ENCODE measurements at regions not wholly inside any gene's neighbourhood (a gene's known extent, or its start where the extent isn't known, plus 50 kb on each side); places are given as distances from the start of the nearest gene placed in this dataset.

- TF ChIP-seq, protein P1, sequence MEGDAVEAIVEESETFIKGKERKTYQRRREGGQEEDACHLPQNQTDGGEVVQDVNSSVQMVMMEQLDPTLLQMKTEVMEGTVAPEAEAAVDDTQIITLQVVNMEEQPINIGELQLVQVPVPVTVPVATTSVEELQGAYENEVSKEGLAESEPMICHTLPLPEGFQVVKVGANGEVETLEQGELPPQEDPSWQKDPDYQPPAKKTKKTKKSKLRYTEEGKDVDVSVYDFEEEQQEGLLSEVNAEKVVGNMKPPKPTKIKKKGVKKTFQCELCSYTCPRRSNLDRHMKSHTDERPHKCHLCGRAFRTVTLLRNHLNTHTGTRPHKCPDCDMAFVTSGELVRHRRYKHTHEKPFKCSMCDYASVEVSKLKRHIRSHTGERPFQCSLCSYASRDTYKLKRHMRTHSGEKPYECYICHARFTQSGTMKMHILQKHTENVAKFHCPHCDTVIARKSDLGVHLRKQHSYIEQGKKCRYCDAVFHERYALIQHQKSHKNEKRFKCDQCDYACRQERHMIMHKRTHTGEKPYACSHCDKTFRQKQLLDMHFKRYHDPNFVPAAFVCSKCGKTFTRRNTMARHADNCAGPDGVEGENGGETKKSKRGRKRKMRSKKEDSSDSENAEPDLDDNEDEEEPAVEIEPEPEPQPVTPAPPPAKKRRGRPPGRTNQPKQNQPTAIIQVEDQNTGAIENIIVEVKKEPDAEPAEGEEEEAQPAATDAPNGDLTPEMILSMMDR (IDR thresholded peaks at IDR 0.05), result no peak
- TF ChIP-seq POLR2A (IDR thresholded peaks at IDR 0.05) (no peak), POLR2AphosphoS5 (IDR thresholded peaks at IDR 0.05; ENCODE audit: insufficient read depth in 1 of 2, low read depth in 1 of 2) (no peak)
Measured at GRCh38 chr3:99176169-99176964, 274.9 kb upstream of the DCBLD2 start.
